Adrenal gland (tissue), 5 donors: ENCODE measurements at regions not wholly inside any gene's neighbourhood (a gene's known extent, or its start where the extent isn't known, plus 50 kb on each side); places are given as distances from the start of the nearest gene placed in this dataset.

Experiments used
- POLR2A ChIP-seq, 2 donors: fragments of 450-650 bp; IDR thresholded peaks; one replicate each; pipeline ENCODE4 v1.6.1; 2017; ENCODE audit warnings: antibody characterized with exemption in 2 of 2, mild to moderate bottlenecking in 2 of 2, moderate library complexity in 1 of 2
- TF ChIP-seq, protein P1 (sequence below), 6 experiments: fragments of 450-650 bp in 4 of 6; fragments of 200-600 bp in 2 of 6; sonication (generic) in 1 of 6; IDR thresholded peaks; 1 replicate in 5 of 6; 2 replicates in 1 of 6; pipeline versions ENCODE4 v1.5.1 to v1.8.0; 2016 to 2021; ENCODE audit warnings: antibody characterized with exemption in 6 of 6, mild to moderate bottlenecking in 2 of 6, moderate library complexity in 1 of 6
- donor health status: DM: no; HTN: no; CAD: no.

DNA sequence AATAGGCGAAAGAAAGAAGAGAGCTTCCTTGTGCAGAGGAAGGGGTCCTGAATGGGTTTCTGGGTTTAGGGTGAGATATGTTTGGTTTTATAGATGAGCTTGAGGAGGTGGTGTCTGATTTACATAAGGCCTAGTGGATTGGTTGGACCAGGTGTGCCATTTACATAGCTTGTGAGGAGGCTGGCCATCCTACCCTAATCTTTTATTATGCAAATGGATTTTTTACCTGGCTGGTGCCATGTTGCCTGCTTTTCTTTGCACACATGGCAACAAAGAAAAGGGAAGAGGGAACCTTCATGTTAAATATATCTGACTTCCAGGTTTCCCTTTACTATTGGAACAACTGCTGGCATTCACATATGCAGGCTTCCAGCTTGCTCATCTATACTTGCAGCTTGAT, 585.3 kb downstream of the PTPRU start:
- TF ChIP-seq, protein P1, sequence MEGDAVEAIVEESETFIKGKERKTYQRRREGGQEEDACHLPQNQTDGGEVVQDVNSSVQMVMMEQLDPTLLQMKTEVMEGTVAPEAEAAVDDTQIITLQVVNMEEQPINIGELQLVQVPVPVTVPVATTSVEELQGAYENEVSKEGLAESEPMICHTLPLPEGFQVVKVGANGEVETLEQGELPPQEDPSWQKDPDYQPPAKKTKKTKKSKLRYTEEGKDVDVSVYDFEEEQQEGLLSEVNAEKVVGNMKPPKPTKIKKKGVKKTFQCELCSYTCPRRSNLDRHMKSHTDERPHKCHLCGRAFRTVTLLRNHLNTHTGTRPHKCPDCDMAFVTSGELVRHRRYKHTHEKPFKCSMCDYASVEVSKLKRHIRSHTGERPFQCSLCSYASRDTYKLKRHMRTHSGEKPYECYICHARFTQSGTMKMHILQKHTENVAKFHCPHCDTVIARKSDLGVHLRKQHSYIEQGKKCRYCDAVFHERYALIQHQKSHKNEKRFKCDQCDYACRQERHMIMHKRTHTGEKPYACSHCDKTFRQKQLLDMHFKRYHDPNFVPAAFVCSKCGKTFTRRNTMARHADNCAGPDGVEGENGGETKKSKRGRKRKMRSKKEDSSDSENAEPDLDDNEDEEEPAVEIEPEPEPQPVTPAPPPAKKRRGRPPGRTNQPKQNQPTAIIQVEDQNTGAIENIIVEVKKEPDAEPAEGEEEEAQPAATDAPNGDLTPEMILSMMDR (IDR thresholded peaks at IDR 0.05), result no peak
- no peak for TF ChIP-seq POLR2A (IDR thresholded peaks at IDR 0.05)
